Suprapubic skin (tissue), 4 donors: ENCODE measurements at regions not wholly inside any gene's neighbourhood (a gene's known extent, or its start where the extent isn't known, plus 50 kb on each side); places are given as distances from the start of the nearest gene placed in this dataset.

Experiments used
- DNase-seq, 2 donors: peaks; one replicate each; pipeline ENCODE4 v3.0.0-alpha.2; 2019; ENCODE audit warnings: low spot score in 2 of 2
- H3K27ac ChIP-seq: fragments of 200-600 bp; sonication (generic); one replicate; pipeline ENCODE4 v1.5.1; 2019
- H3K27me3 ChIP-seq: fragments of 200-600 bp; sonication (generic); one replicate; pipeline ENCODE4 v1.5.1; 2019
- H3K36me3 ChIP-seq: fragments of 200-600 bp; sonication (generic); one replicate; pipeline ENCODE4 v1.5.1; 2019
- H3K4me1 ChIP-seq: fragments of 200-600 bp; sonication (generic); one replicate; pipeline ENCODE4 v1.5.1; 2019
- H3K4me3 ChIP-seq: fragments of 200-600 bp; sonication (generic); one replicate; pipeline ENCODE4 v1.5.1; 2019; ENCODE audit warnings: mild to moderate bottlenecking
- H3K9me3 ChIP-seq: fragments of 200-600 bp; sonication (generic); one replicate; pipeline ENCODE4 v1.5.1; 2019
- CTCF ChIP-seq, 2 donors: fragments of 200-600 bp in 1 of 2; fragments of 450-650 bp in 1 of 2; sonication (generic) in 1 of 2; IDR thresholded peaks; one replicate each; pipeline ENCODE4 v1.5.1; 2016 to 2019; ENCODE audit warnings: antibody characterized with exemption in 2 of 2, mild to moderate bottlenecking in 1 of 2, moderate library complexity in 1 of 2
- EP300 ChIP-seq: sonication (generic); formaldehyde crosslinking; IDR thresholded peaks from one replicate; pipeline ENCODE4 v1.6.1; 2017; ENCODE audit warnings: antibody characterized with exemption
- POLR2A ChIP-seq, 2 donors: fragments of 450-650 bp; IDR thresholded peaks; one replicate each; pipeline ENCODE4 v1.6.1; 2017; ENCODE audit warnings: antibody characterized with exemption in 2 of 2, mild to moderate bottlenecking in 2 of 2, moderate library complexity in 2 of 2
- POLR2AphosphoS5 ChIP-seq, 3 donors: sonication (generic); formaldehyde crosslinking; IDR thresholded peaks; one replicate each; pipeline ENCODE4 v1.6.1; 2017; ENCODE audit warnings: antibody characterized with exemption in 3 of 3
- WGBS: methylation state at CpG from one replicate; pipeline ENCODE4 v1.1.5; 2018; 5-methylcytosine and 5-hydroxymethylcytosine counted together

- peaks cover under 1% of the 10 kb centered on the region for H3K4me1 ChIP-seq
- no peaks in the 10 kb centered on the region for H3K9me3 ChIP-seq
- no peak for DNase-seq
- H3K27ac ChIP-seq = no peak overlapping the region
- H3K36me3 ChIP-seq = no peaks in the 10 kb centered on the region
- H3K4me3 ChIP-seq = no peak overlapping the region
- WGBS = 91% methylated on average over 4 of the region's 4 CpGs
- no peak for TF ChIP-seq POLR2AphosphoS5 (IDR thresholded peaks at IDR 0.05)
- no peak for TF ChIP-seq CTCF (IDR thresholded peaks at IDR 0.05)
- no peak for TF ChIP-seq EP300
- TF ChIP-seq POLR2A (IDR thresholded peaks at IDR 0.05) = no peak
- H3K27me3 ChIP-seq = no peaks in the 10 kb centered on the region
Measured at GRCh38 chr4:145293658-145294057, 113.3 kb upstream of the OTUD4 start.

GRCh38 chr4:145290955-145291354 is 110.6 kb upstream of the OTUD4 start:
- TF ChIP-seq POLR2A (IDR thresholded peaks at IDR 0.05) (no peak), CTCF (IDR thresholded peaks at IDR 0.05) (no peak), EP300 (no peak), POLR2AphosphoS5 (IDR thresholded peaks at IDR 0.05) (no peak)
- Histone ChIP-seq H3K9me3 (no peaks in the 10 kb centered on the region), H3K27me3 (no peaks in the 10 kb centered on the region), H3K27ac (no peak overlapping the region), H3K36me3 (no peaks in the 10 kb centered on the region), H3K4me1 (no peaks in the 10 kb centered on the region), H3K4me3 (no peak overlapping the region)
- DNase-seq = no peak
- 95% methylated on average over 2 of the region's 2 CpGs for WGBS

- no peak overlapping the region for H3K27ac ChIP-seq
- no peaks in the 10 kb centered on the region for H3K4me1 ChIP-seq
- no peak for TF ChIP-seq CTCF (IDR thresholded peaks at IDR 0.05)
- TF ChIP-seq POLR2A (IDR thresholded peaks at IDR 0.05) = no peak
- no peak for TF ChIP-seq POLR2AphosphoS5 (IDR thresholded peaks at IDR 0.05)
- no peak for TF ChIP-seq EP300
- no peaks in the 10 kb centered on the region for H3K9me3 ChIP-seq
- no peak overlapping the region for H3K4me3 ChIP-seq
- WGBS = 58% methylated on average over 3 of the region's 3 CpGs
- no peaks in the 10 kb centered on the region for H3K27me3 ChIP-seq
- H3K36me3 ChIP-seq = no peaks in the 10 kb centered on the region
- no peak for DNase-seq
Measured at GRCh38 chr4:145289403-145290076, 109.2 kb upstream of the OTUD4 start.

GRCh38 chr4:145287351-145287750 is 107.0 kb upstream of the OTUD4 start:
- no peak overlapping the region for H3K4me3 ChIP-seq

GRCh38 chr4:145285928-145286327 is 105.5 kb upstream of the OTUD4 start:
- TF ChIP-seq EP300 (no peak), POLR2AphosphoS5 (IDR thresholded peaks at IDR 0.05) (no peak), CTCF (IDR thresholded peaks at IDR 0.05) (no peak), POLR2A (IDR thresholded peaks at IDR 0.05) (no peak)
- Histone ChIP-seq H3K9me3 (no peaks in the 10 kb centered on the region), H3K4me1 (no peaks in the 10 kb centered on the region), H3K36me3 (no peaks in the 10 kb centered on the region), H3K27ac (no peak overlapping the region), H3K27me3 (no peaks in the 10 kb centered on the region), H3K4me3 (no peak overlapping the region)
- no peak for DNase-seq

More at GRCh38 chr4:145287351-145287750, 107.0 kb upstream of the OTUD4 start:
- Histone ChIP-seq H3K27ac (no peak overlapping the region), H3K36me3 (no peaks in the 10 kb centered on the region), H3K4me1 (no peaks in the 10 kb centered on the region), H3K27me3 (no peaks in the 10 kb centered on the region), H3K9me3 (no peaks in the 10 kb centered on the region)
- no peak for DNase-seq
- WGBS = 100% methylated on average over 1 of the region's 1 CpG
- TF ChIP-seq EP300 = no peak

GRCh38 chr4:145283909-145284308 is 103.5 kb upstream of the OTUD4 start:
- Histone ChIP-seq H3K4me3 (no peak overlapping the region), H3K4me1 (no peaks in the 10 kb centered on the region), H3K27me3 (no peaks in the 10 kb centered on the region), H3K27ac (no peak overlapping the region), H3K9me3 (no peaks in the 10 kb centered on the region), H3K36me3 (no peaks in the 10 kb centered on the region)
- TF ChIP-seq EP300 (no peak), CTCF (IDR thresholded peaks at IDR 0.05) (no peak), POLR2AphosphoS5 (IDR thresholded peaks at IDR 0.05) (no peak), POLR2A (IDR thresholded peaks at IDR 0.05) (no peak)
- 56% methylated on average over 2 of the region's 2 CpGs for WGBS
- DNase-seq = no peak
